CD8-positive, alpha-beta memory T cell (primary cell): ENCODE measurements at regions not wholly inside any gene's neighbourhood (a gene's known extent, or its start where the extent isn't known, plus 50 kb on each side); places are given as distances from the start of the nearest gene placed in this dataset.
A peak's percentile ranks its signal among the peaks of the same experiment; 100 is the strongest.

Experiments used
- CTCF ChIA-PET: fragments of 350-600 bp; sonication (Branson Sonifier 250); formaldehyde crosslinking; loops from one replicate; lab custom pipeline; 2021; ENCODE audit warnings: antibody characterized with exemption; lab: Charles Lee
- POLR2A ChIA-PET: fragments of 350-600 bp; sonication (Branson Sonifier 250); formaldehyde crosslinking; loops from one replicate; lab custom pipeline; 2021; ENCODE audit warnings: antibody characterized with exemption; lab: Charles Lee
- DNase-seq, 5 donors: peaks; one replicate each; pipeline versions ENCODE4 v3.0.0 to v3.0.0-alpha.2; 2020 to 2022; ENCODE audit warnings: mixed read lengths in 1 of 5
- H3K27ac ChIP-seq: one replicate; pipeline ENCODE4 v1.7.0; 2013; ENCODE audit warnings: low read depth, mild to moderate bottlenecking, low read length, moderate library complexity
- H3K27me3 ChIP-seq: 2 replicates; pipeline ENCODE4 v1.7.0; 2013; ENCODE audit warnings: low read length, mild to moderate bottlenecking; ENCODE audit not compliant: insufficient read depth, poor library complexity, severe bottlenecking
- H3K36me3 ChIP-seq: 2 replicates; pipeline ENCODE4 v1.7.0; 2013; ENCODE audit warnings: mild to moderate bottlenecking, low read length, moderate library complexity; ENCODE audit not compliant: insufficient read depth
- H3K4me1 ChIP-seq: 2 replicates; pipeline ENCODE4 v1.7.0; 2013; ENCODE audit warnings: mild to moderate bottlenecking, low read length, moderate library complexity; ENCODE audit not compliant: insufficient read depth
- H3K4me3 ChIP-seq: 2 replicates; pipeline ENCODE4 v1.7.0; 2013; ENCODE audit warnings: mild to moderate bottlenecking, low read length
- H3K9me3 ChIP-seq: 2 replicates; pipeline ENCODE4 v1.7.0; 2013; ENCODE audit warnings: mild to moderate bottlenecking, low read length
- H3K27ac Mint-ChIP-seq, 8 donors: one replicate each; pipeline ENCODE4 v1.8.0; 2020 to 2021; ENCODE audit warnings: mixed read lengths in 8 of 8, mild to moderate bottlenecking in 6 of 8, inconsistent platforms in 3 of 8, moderate library complexity in 3 of 8
- H3K27me3 Mint-ChIP-seq, 2 donors: one replicate each; pipeline ENCODE4 v1.8.0; 2020 to 2021; ENCODE audit warnings: mixed read lengths in 2 of 2, mild to moderate bottlenecking in 1 of 2, moderate library complexity in 1 of 2
- H3K36me3 Mint-ChIP-seq, 3 donors: one replicate each; pipeline ENCODE4 v1.8.0; 2020 to 2021; ENCODE audit warnings: mixed read lengths in 3 of 3, inconsistent platforms in 1 of 3, mild to moderate bottlenecking in 1 of 3
- H3K4me1 Mint-ChIP-seq, 3 donors: one replicate each; pipeline ENCODE4 v1.8.0; 2020 to 2021; ENCODE audit warnings: mixed read lengths in 3 of 3, inconsistent platforms in 1 of 3, mild to moderate bottlenecking in 1 of 3
- H3K4me3 Mint-ChIP-seq, 7 donors: one replicate each; pipeline ENCODE4 v1.8.0; 2020 to 2021; ENCODE audit warnings: mixed read lengths in 7 of 7, mild to moderate bottlenecking in 6 of 7, moderate library complexity in 4 of 7, inconsistent platforms in 2 of 7
- H3K9me3 Mint-ChIP-seq, 5 donors: one replicate each; pipeline ENCODE4 v1.8.0; 2020 to 2022; ENCODE audit warnings: mixed read lengths in 5 of 5, mild to moderate bottlenecking in 3 of 5, moderate library complexity in 2 of 5, inconsistent platforms in 1 of 5

GRCh38 chr1:149846593-149847466, 52.5 kb upstream of the BOLA1 start:
- Histone ChIP-seq H3K27me3 (no peaks in the 10 kb centered on the region), H3K4me3 (no peak overlapping the region), H3K27ac (peak overlapping the region; percentile 21), H3K9me3 (no peaks in the 10 kb centered on the region), H3K4me1 (peaks cover 51% of the 10 kb centered on the region), H3K36me3 (no peaks in the 10 kb centered on the region)
- H3K9me3 Mint-ChIP-seq: no peaks in the 10 kb centered on the region
- peaks cover 0 to 37% (median 3%) of the 10 kb centered on the region in 3 donors for H3K36me3 Mint-ChIP-seq
- ChIA-PET CTCF (no interaction called here), POLR2A (interaction anchor here (8.0 kb wide), 1 partner anchor 38 kb away, joined by 177 read pairs; a partner anchor contains a TSS)
- H3K27me3 Mint-ChIP-seq: no peaks in the 10 kb centered on the region
- H3K4me1 Mint-ChIP-seq: peaks cover 54 to 67% (median 62%) of the 10 kb centered on the region in 3 donors
- H3K27ac Mint-ChIP-seq: peak overlapping the region in 7 of 8 donors; percentile 12 to 72 (median 46)
- H3K4me3 Mint-ChIP-seq: peak overlapping the region; percentile 12 to 83 (median 49)
- DNase-seq: no peak

DNA sequence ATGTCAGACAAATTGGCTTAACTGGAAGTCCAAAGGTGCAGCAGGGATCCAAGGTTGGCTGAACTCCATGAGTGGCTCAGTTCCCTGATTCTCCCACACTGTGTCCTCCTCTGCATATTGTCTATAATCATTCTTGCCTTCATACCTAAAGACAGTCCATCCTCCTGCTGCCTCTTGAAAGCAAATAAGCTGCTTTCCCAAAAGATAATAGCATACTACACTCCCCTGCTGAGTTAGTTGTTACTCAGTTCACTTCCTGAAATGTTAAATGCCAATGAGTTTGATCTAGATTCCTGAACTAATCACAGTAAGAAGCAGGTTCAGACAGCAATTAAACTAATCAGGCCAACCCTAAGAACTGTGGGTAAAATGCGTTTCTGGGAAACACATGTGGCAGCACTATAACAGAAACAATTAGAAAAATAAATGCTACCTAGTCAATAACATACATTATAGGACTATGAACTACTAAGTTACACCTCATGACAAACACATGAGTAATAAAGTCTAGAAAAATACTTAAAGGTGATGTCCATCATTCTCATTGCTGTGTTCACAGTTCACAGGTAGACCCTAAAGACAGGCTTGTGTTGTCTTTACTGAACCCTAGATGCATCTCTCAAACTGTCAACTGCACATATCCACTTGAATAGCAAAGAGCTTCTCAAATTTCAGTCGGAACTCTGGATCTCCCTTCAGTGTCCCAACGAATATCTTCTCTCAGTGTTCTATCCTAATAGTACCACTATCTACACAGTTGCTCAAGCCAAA, 50.8 kb upstream of the BOLA1 start:
- H3K27me3 ChIP-seq: no peaks in the 10 kb centered on the region
- Mint-ChIP-seq H3K27me3 (no peaks in the 10 kb centered on the region), H3K4me3 (peak overlapping the region; percentile 82 to 95 (median 90)), H3K36me3 (peaks cover 0 to 35% (median 3%) of the 10 kb centered on the region in 3 donors), H3K9me3 (no peaks in the 10 kb centered on the region), H3K27ac (peak overlapping the region; percentile 66 to 96 (median 90)), H3K4me1 (peaks cover 54 to 66% (median 62%) of the 10 kb centered on the region in 3 donors)
- H3K4me3 ChIP-seq: peak overlapping the region; percentile 90
- no peaks in the 10 kb centered on the region for H3K36me3 ChIP-seq
- no peak overlapping the region for H3K27ac ChIP-seq
- peaks cover 51% of the 10 kb centered on the region for H3K4me1 ChIP-seq
- CTCF ChIA-PET: interaction anchor here (2.1 kb wide), 1 partner anchor 38 kb away, joined by 4 read pairs; a partner anchor contains a TSS
- DNase-seq: peak in 1 of 5 donors; percentile 0
- POLR2A ChIA-PET: interaction anchor here (8.0 kb wide), 1 partner anchor 36 kb away, joined by 177 read pairs; a partner anchor contains a TSS
- no peaks in the 10 kb centered on the region for H3K9me3 ChIP-seq

- Histone ChIP-seq H3K4me1 (peaks cover 50% of the 10 kb centered on the region), H3K36me3 (no peaks in the 10 kb centered on the region), H3K27me3 (no peaks in the 10 kb centered on the region), H3K4me3 (peak overlapping the region; percentile 90), H3K9me3 (no peaks in the 10 kb centered on the region), H3K27ac (peak overlapping the region; percentile 83)
- Mint-ChIP-seq H3K9me3 (no peaks in the 10 kb centered on the region), H3K36me3 (peaks cover 0 to 31% (median 3%) of the 10 kb centered on the region in 3 donors), H3K4me1 (peaks cover 52 to 58% (median 56%) of the 10 kb centered on the region in 3 donors), H3K4me3 (peak overlapping the region; percentile 82 to 95 (median 90)), H3K27me3 (no peaks in the 10 kb centered on the region), H3K27ac (peak overlapping the region; percentile 77 to 96 (median 90))
- peak in 1 of 5 donors; percentile 0 for DNase-seq
- CTCF ChIA-PET: interaction anchor here (1.1 to 2.1 kb wide), 2 partner anchors 37 to 38 kb away, joined by 4 to 7 read pairs; a partner anchor contains a TSS
- POLR2A ChIA-PET: interaction anchor here (8.0 kb wide), 1 partner anchor 36 kb away, joined by 177 read pairs; a partner anchor contains a TSS
Observed at GRCh38 chr1:149849111-149849946, 50.0 kb upstream of the BOLA1 start.
